ENCODE measurements at regions not wholly inside any gene's neighbourhood (a gene's known extent, or its start where the extent isn't known, plus 50 kb on each side); places are given as distances from the start of the nearest gene placed in this dataset.

GRCh38 chr20:39397646-39398045, 435.5 kb downstream of the DHX35 start:
- Histone ChIP-seq H3K27me3 (ENCODE audit: control insufficient read depth in 1 of 2, insufficient read depth in 2 of 2, low read length in 2 of 2) (no peaks in the 10 kb centered on the region), H3K4me1 (ENCODE audit: control insufficient read depth in 1 of 2, insufficient read depth in 2 of 2, low read length in 2 of 2) (no peaks in the 10 kb centered on the region), H3K36me3 (ENCODE audit: control insufficient read depth in 1 of 2, insufficient read depth in 2 of 2, low read length in 2 of 2) (no peaks in the 10 kb centered on the region), H3K9me3 (ENCODE audit: control insufficient read depth in 1 of 2, low read length in 2 of 2) (no peaks in the 10 kb centered on the region), H3K27ac (ENCODE audit: low read depth, low read length) (no peak overlapping the region), H3K4me3 (ENCODE audit: low read depth in 1 of 2, low read length in 2 of 2) (no peak overlapping the region), H3K9ac (ENCODE audit: low read depth in 1 of 2, low read length in 2 of 2) (no peak overlapping the region)

GRCh38 chr20:39395478-39396291, 433.5 kb downstream of the DHX35 start:
- Histone ChIP-seq H3K27ac (ENCODE audit: low read depth, low read length) (no peak overlapping the region), H3K36me3 (ENCODE audit: control insufficient read depth in 1 of 2, insufficient read depth in 2 of 2, low read length in 2 of 2) (no peaks in the 10 kb centered on the region), H3K4me3 (ENCODE audit: low read depth in 1 of 2, low read length in 2 of 2) (no peak overlapping the region), H3K27me3 (ENCODE audit: control insufficient read depth in 1 of 2, insufficient read depth in 2 of 2, low read length in 2 of 2) (no peaks in the 10 kb centered on the region), H3K4me1 (ENCODE audit: control insufficient read depth in 1 of 2, insufficient read depth in 2 of 2, low read length in 2 of 2) (no peaks in the 10 kb centered on the region), H3K9me3 (ENCODE audit: control insufficient read depth in 1 of 2, low read length in 2 of 2) (no peaks in the 10 kb centered on the region), H3K9ac (ENCODE audit: low read depth in 1 of 2, low read length in 2 of 2) (no peak overlapping the region)

- no peak overlapping the region for H3K27ac ChIP-seq (ENCODE audit: low read depth, low read length)
- H3K27me3 ChIP-seq (ENCODE audit: control insufficient read depth in 1 of 2, insufficient read depth in 2 of 2, low read length in 2 of 2) = no peaks in the 10 kb centered on the region
- no peaks in the 10 kb centered on the region for H3K4me1 ChIP-seq (ENCODE audit: control insufficient read depth in 1 of 2, insufficient read depth in 2 of 2, low read length in 2 of 2)
- H3K9me3 ChIP-seq (ENCODE audit: control insufficient read depth in 1 of 2, low read length in 2 of 2) = no peaks in the 10 kb centered on the region
- H3K4me3 ChIP-seq (ENCODE audit: low read depth in 1 of 2, low read length in 2 of 2) = no peak overlapping the region
- no peaks in the 10 kb centered on the region for H3K36me3 ChIP-seq (ENCODE audit: control insufficient read depth in 1 of 2, insufficient read depth in 2 of 2, low read length in 2 of 2)
- no peak overlapping the region for H3K9ac ChIP-seq (ENCODE audit: low read depth in 1 of 2, low read length in 2 of 2)
Observed at GRCh38 chr20:39394461-39394860, 432.3 kb downstream of the DHX35 start.

- no peak overlapping the region for H3K4me3 ChIP-seq (ENCODE audit: low read depth in 1 of 2, low read length in 2 of 2)
- H3K27ac ChIP-seq (ENCODE audit: low read depth, low read length) = no peak overlapping the region
- no peak overlapping the region for H3K9ac ChIP-seq (ENCODE audit: low read depth in 1 of 2, low read length in 2 of 2)
- no peaks in the 10 kb centered on the region for H3K36me3 ChIP-seq (ENCODE audit: control insufficient read depth in 1 of 2, insufficient read depth in 2 of 2, low read length in 2 of 2)
- no peaks in the 10 kb centered on the region for H3K27me3 ChIP-seq (ENCODE audit: control insufficient read depth in 1 of 2, insufficient read depth in 2 of 2, low read length in 2 of 2)
- H3K9me3 ChIP-seq (ENCODE audit: control insufficient read depth in 1 of 2, low read length in 2 of 2) = no peaks in the 10 kb centered on the region
- H3K4me1 ChIP-seq (ENCODE audit: control insufficient read depth in 1 of 2, insufficient read depth in 2 of 2, low read length in 2 of 2) = no peaks in the 10 kb centered on the region
Observed at GRCh38 chr20:39390186-39390585, 428.0 kb downstream of the DHX35 start.

- H3K4me3 ChIP-seq (ENCODE audit: low read depth in 1 of 2, low read length in 2 of 2) = no peak overlapping the region
- no peaks in the 10 kb centered on the region for H3K36me3 ChIP-seq (ENCODE audit: control insufficient read depth in 1 of 2, insufficient read depth in 2 of 2, low read length in 2 of 2)
- no peaks in the 10 kb centered on the region for H3K9me3 ChIP-seq (ENCODE audit: control insufficient read depth in 1 of 2, low read length in 2 of 2)
- H3K27me3 ChIP-seq (ENCODE audit: control insufficient read depth in 1 of 2, insufficient read depth in 2 of 2, low read length in 2 of 2) = no peaks in the 10 kb centered on the region
- H3K27ac ChIP-seq (ENCODE audit: low read depth, low read length) = no peak overlapping the region
- H3K9ac ChIP-seq (ENCODE audit: low read depth in 1 of 2, low read length in 2 of 2) = no peak overlapping the region
- H3K4me1 ChIP-seq (ENCODE audit: control insufficient read depth in 1 of 2, insufficient read depth in 2 of 2, low read length in 2 of 2) = no peaks in the 10 kb centered on the region
Observed at GRCh38 chr20:39381595-39381994, 419.5 kb downstream of the DHX35 start.

GRCh38 chr20:39378776-39379175, 416.6 kb downstream of the DHX35 start:
- H3K4me3 ChIP-seq (ENCODE audit: low read depth in 1 of 2, low read length in 2 of 2) = no peak overlapping the region
- H3K27me3 ChIP-seq (ENCODE audit: control insufficient read depth in 1 of 2, insufficient read depth in 2 of 2, low read length in 2 of 2) = no peaks in the 10 kb centered on the region
- no peak overlapping the region for H3K9ac ChIP-seq (ENCODE audit: low read depth in 1 of 2, low read length in 2 of 2)
- no peaks in the 10 kb centered on the region for H3K36me3 ChIP-seq (ENCODE audit: control insufficient read depth in 1 of 2, insufficient read depth in 2 of 2, low read length in 2 of 2)
- H3K27ac ChIP-seq (ENCODE audit: low read depth, low read length) = no peak overlapping the region
- H3K9me3 ChIP-seq (ENCODE audit: control insufficient read depth in 1 of 2, low read length in 2 of 2) = no peaks in the 10 kb centered on the region
- no peaks in the 10 kb centered on the region for H3K4me1 ChIP-seq (ENCODE audit: control insufficient read depth in 1 of 2, insufficient read depth in 2 of 2, low read length in 2 of 2)

GRCh38 chr20:39376788-39377187, 414.6 kb downstream of the DHX35 start:
- no peak overlapping the region for H3K9ac ChIP-seq (ENCODE audit: low read depth in 1 of 2, low read length in 2 of 2)
- no peaks in the 10 kb centered on the region for H3K27me3 ChIP-seq (ENCODE audit: control insufficient read depth in 1 of 2, insufficient read depth in 2 of 2, low read length in 2 of 2)
- no peaks in the 10 kb centered on the region for H3K4me1 ChIP-seq (ENCODE audit: control insufficient read depth in 1 of 2, insufficient read depth in 2 of 2, low read length in 2 of 2)
- no peaks in the 10 kb centered on the region for H3K36me3 ChIP-seq (ENCODE audit: control insufficient read depth in 1 of 2, insufficient read depth in 2 of 2, low read length in 2 of 2)
- no peak overlapping the region for H3K4me3 ChIP-seq (ENCODE audit: low read depth in 1 of 2, low read length in 2 of 2)
- no peaks in the 10 kb centered on the region for H3K9me3 ChIP-seq (ENCODE audit: control insufficient read depth in 1 of 2, low read length in 2 of 2)
- H3K27ac ChIP-seq (ENCODE audit: low read depth, low read length) = no peak overlapping the region

GRCh38 chr20:39364320-39364719, 402.2 kb downstream of the DHX35 start:
- Histone ChIP-seq H3K9me3 (ENCODE audit: control insufficient read depth in 1 of 2, low read length in 2 of 2) (no peaks in the 10 kb centered on the region), H3K27ac (ENCODE audit: low read depth, low read length) (no peak overlapping the region), H3K4me1 (ENCODE audit: control insufficient read depth in 1 of 2, insufficient read depth in 2 of 2, low read length in 2 of 2) (no peaks in the 10 kb centered on the region), H3K27me3 (ENCODE audit: control insufficient read depth in 1 of 2, insufficient read depth in 2 of 2, low read length in 2 of 2) (no peaks in the 10 kb centered on the region), H3K4me3 (ENCODE audit: low read depth in 1 of 2, low read length in 2 of 2) (no peak overlapping the region), H3K36me3 (ENCODE audit: control insufficient read depth in 1 of 2, insufficient read depth in 2 of 2, low read length in 2 of 2) (no peaks in the 10 kb centered on the region), H3K9ac (ENCODE audit: low read depth in 1 of 2, low read length in 2 of 2) (no peak overlapping the region)

GRCh38 chr20:39359981-39360620, 398.0 kb downstream of the DHX35 start:
- Histone ChIP-seq H3K27me3 (ENCODE audit: control insufficient read depth in 1 of 2, insufficient read depth in 2 of 2, low read length in 2 of 2) (no peaks in the 10 kb centered on the region), H3K4me3 (ENCODE audit: low read depth in 1 of 2, low read length in 2 of 2) (no peak overlapping the region), H3K9me3 (ENCODE audit: control insufficient read depth in 1 of 2, low read length in 2 of 2) (no peaks in the 10 kb centered on the region), H3K36me3 (ENCODE audit: control insufficient read depth in 1 of 2, insufficient read depth in 2 of 2, low read length in 2 of 2) (no peaks in the 10 kb centered on the region), H3K27ac (ENCODE audit: low read depth, low read length) (no peak overlapping the region), H3K4me1 (ENCODE audit: control insufficient read depth in 1 of 2, insufficient read depth in 2 of 2, low read length in 2 of 2) (no peaks in the 10 kb centered on the region), H3K9ac (ENCODE audit: low read depth in 1 of 2, low read length in 2 of 2) (no peak overlapping the region)

- H3K4me3 ChIP-seq (ENCODE audit: low read depth in 1 of 2, low read length in 2 of 2) = no peak overlapping the region
- H3K36me3 ChIP-seq (ENCODE audit: control insufficient read depth in 1 of 2, insufficient read depth in 2 of 2, low read length in 2 of 2) = no peaks in the 10 kb centered on the region
- H3K4me1 ChIP-seq (ENCODE audit: control insufficient read depth in 1 of 2, insufficient read depth in 2 of 2, low read length in 2 of 2) = no peaks in the 10 kb centered on the region
- H3K27me3 ChIP-seq (ENCODE audit: control insufficient read depth in 1 of 2, insufficient read depth in 2 of 2, low read length in 2 of 2) = no peaks in the 10 kb centered on the region
- no peak overlapping the region for H3K9ac ChIP-seq (ENCODE audit: low read depth in 1 of 2, low read length in 2 of 2)
- no peak overlapping the region for H3K27ac ChIP-seq (ENCODE audit: low read depth, low read length)
- no peaks in the 10 kb centered on the region for H3K9me3 ChIP-seq (ENCODE audit: control insufficient read depth in 1 of 2, low read length in 2 of 2)
Observed at GRCh38 chr20:39358052-39358451, 395.9 kb downstream of the DHX35 start.

Measured in duodenal mucosa (tissue), 2 donors.